Panc1 (cell line): ENCODE measurements at regions not wholly inside any gene's neighbourhood (a gene's known extent, or its start where the extent isn't known, plus 50 kb on each side); places are given as distances from the start of the nearest gene placed in this dataset.

ENCODE experiments used
- ATAC-seq: fragments of 200-7000 bp; cut with Tn5 transposase; 2 replicates; pipeline ENCODE4 v1.9.1; 2020; ENCODE audit warnings: mild to moderate bottlenecking, moderate library complexity
- BruUV-seq: library from RNA; stranded (reverse); fragments of 400-500 nt; replicated peaks from 2 replicates; lab custom pipeline; 2021; lab: Mats Ljungman, UMichigan
- CTCF ChIA-PET: fragments of 300-600 bp; sonication (Branson Sonifier 250); formaldehyde crosslinking; loops from one replicate; lab custom pipeline; 2022; ENCODE audit warnings: antibody characterized with exemption; lab: Charles Lee
- POLR2A ChIA-PET: fragments of 300-600 bp; sonication (Branson Sonifier 250); formaldehyde crosslinking; loops from one replicate; lab custom pipeline; 2022; ENCODE audit warnings: antibody characterized with exemption; lab: Charles Lee
- DNase-seq: peaks from one replicate; pipeline ENCODE4 v3.0.0-alpha.2; 2010; ENCODE audit warnings: low read depth, low spot score
- H3K27ac ChIP-seq: 2 replicates; pipeline ENCODE4 v1.5.1; 2011; ENCODE audit warnings: mild to moderate bottlenecking, low read length, inconsistent platforms
- H3K27me3 ChIP-seq: fragments of 200-500 bp; sonication (Bioruptor generic); 2 replicates; pipeline ENCODE4 v1.6.0; 2014; ENCODE audit warnings: low read length, inconsistent platforms; ENCODE audit not compliant: control insufficient read depth, insufficient read depth
- H3K36me3 ChIP-seq: fragments of 200-500 bp; sonication (Bioruptor generic); 2 replicates; pipeline ENCODE4 v1.5.1; 2014; ENCODE audit warnings: inconsistent platforms, mild to moderate bottlenecking, low read length, moderate library complexity; ENCODE audit not compliant: control insufficient read depth, insufficient read depth
- H3K4me1 ChIP-seq: 2 replicates; pipeline ENCODE4 v1.5.1; 2011; ENCODE audit warnings: inconsistent platforms, mild to moderate bottlenecking, low read length, moderate library complexity; ENCODE audit not compliant: control insufficient read depth, insufficient read depth
- H3K4me3 ChIP-seq, 2 experiments: 2 replicates each; pipeline ENCODE4 v1.5.1; 2011 to 2012; ENCODE audit warnings: low read depth in 2 of 2, low read length in 2 of 2, mild to moderate bottlenecking in 2 of 2, inconsistent platforms in 1 of 2, moderate library complexity in 1 of 2
- H3K9me3 ChIP-seq: fragments of 200-500 bp; sonication (Bioruptor generic); 2 replicates; pipeline ENCODE4 v1.5.1; 2014; ENCODE audit warnings: low read depth, mild to moderate bottlenecking, inconsistent platforms, low read length, moderate library complexity; ENCODE audit not compliant: control insufficient read depth, insufficient read depth
- POLR2AphosphoS5 ChIP-seq: IDR thresholded peaks from 2 replicates; pipeline ENCODE4 v1.6.1; 2012; ENCODE audit warnings: mild to moderate bottlenecking, low read depth, low read length, moderate library complexity
- SIN3A ChIP-seq: IDR thresholded peaks from 2 replicates; pipeline ENCODE4 v1.6.1; 2012; ENCODE audit warnings: low read depth, mild to moderate bottlenecking, low read length, moderate library complexity, borderline replicate concordance; ENCODE audit not compliant: insufficient read depth
- TCF7L2 ChIP-seq: IDR thresholded peaks from 2 replicates; pipeline ENCODE4 v1.6.1; 2011; ENCODE audit warnings: mild to moderate bottlenecking, low read depth, low read length, inconsistent platforms
- in situ Hi-C: cut with HindIII; loops from 2 replicates; pipeline ENCODE4 v1.10.0; 2016; ENCODE audit warnings: low sequenced_read_pairs, low pct_unique_long_range_greater_than_20kb
- intact Hi-C: fragments of 100-400 bp; cut with micrococcal nuclease; formaldehyde crosslinking; loops from one replicate; pipeline ENCODE4 v1.10.0; 2022; ENCODE audit not compliant: unreplicated experiment
- TF ChIP-seq, protein P1 (sequence below): fragments of 450-650 bp; IDR thresholded peaks from 2 replicates; pipeline ENCODE4 v1.5.1; 2017; ENCODE audit warnings: mild to moderate bottlenecking
- TF ChIP-seq, protein P2 (sequence below), 2 experiments: IDR thresholded peaks; 2 replicates each; pipeline ENCODE4 v1.6.1; 2011 to 2012; ENCODE audit warnings: low read depth in 2 of 2, control low read depth in 1 of 2, low read length in 1 of 2, mild to moderate bottlenecking in 1 of 2, moderate library complexity in 1 of 2; ENCODE audit not compliant: insufficient read depth in 1 of 2

DNA sequence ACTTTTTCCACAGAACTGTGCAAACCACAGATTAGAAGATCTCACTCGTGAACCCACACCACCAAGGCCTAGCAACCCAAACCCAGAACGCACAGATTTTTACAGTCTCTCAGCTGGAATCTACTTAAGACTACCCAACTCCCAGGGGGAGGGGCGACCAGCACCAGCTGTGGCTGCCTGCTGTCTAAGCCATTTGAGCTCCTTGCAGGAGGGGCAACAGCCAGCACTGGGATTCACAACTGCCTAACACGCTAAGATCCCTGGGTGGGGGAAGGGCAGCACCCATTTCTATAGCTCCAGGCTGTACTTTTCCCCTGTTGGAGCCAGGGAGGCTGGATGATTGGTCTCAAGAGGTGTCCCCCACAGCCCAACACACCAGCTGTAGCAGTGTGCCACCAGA lies 368.8 kb downstream of the SUCLA2 start:
- no peaks in the 10 kb centered on the region for H3K27me3 ChIP-seq
- DNase-seq (no peak), ATAC-seq (no peak)
- H3K36me3 ChIP-seq: no peaks in the 10 kb centered on the region
- BruUV-seq: no TSS peak
- TF ChIP-seq TCF7L2 (no peak), POLR2AphosphoS5 (no peak), SIN3A (no peak)
- TF ChIP-seq, protein P1, sequence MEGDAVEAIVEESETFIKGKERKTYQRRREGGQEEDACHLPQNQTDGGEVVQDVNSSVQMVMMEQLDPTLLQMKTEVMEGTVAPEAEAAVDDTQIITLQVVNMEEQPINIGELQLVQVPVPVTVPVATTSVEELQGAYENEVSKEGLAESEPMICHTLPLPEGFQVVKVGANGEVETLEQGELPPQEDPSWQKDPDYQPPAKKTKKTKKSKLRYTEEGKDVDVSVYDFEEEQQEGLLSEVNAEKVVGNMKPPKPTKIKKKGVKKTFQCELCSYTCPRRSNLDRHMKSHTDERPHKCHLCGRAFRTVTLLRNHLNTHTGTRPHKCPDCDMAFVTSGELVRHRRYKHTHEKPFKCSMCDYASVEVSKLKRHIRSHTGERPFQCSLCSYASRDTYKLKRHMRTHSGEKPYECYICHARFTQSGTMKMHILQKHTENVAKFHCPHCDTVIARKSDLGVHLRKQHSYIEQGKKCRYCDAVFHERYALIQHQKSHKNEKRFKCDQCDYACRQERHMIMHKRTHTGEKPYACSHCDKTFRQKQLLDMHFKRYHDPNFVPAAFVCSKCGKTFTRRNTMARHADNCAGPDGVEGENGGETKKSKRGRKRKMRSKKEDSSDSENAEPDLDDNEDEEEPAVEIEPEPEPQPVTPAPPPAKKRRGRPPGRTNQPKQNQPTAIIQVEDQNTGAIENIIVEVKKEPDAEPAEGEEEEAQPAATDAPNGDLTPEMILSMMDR: no peak
- TF ChIP-seq, protein P2, sequence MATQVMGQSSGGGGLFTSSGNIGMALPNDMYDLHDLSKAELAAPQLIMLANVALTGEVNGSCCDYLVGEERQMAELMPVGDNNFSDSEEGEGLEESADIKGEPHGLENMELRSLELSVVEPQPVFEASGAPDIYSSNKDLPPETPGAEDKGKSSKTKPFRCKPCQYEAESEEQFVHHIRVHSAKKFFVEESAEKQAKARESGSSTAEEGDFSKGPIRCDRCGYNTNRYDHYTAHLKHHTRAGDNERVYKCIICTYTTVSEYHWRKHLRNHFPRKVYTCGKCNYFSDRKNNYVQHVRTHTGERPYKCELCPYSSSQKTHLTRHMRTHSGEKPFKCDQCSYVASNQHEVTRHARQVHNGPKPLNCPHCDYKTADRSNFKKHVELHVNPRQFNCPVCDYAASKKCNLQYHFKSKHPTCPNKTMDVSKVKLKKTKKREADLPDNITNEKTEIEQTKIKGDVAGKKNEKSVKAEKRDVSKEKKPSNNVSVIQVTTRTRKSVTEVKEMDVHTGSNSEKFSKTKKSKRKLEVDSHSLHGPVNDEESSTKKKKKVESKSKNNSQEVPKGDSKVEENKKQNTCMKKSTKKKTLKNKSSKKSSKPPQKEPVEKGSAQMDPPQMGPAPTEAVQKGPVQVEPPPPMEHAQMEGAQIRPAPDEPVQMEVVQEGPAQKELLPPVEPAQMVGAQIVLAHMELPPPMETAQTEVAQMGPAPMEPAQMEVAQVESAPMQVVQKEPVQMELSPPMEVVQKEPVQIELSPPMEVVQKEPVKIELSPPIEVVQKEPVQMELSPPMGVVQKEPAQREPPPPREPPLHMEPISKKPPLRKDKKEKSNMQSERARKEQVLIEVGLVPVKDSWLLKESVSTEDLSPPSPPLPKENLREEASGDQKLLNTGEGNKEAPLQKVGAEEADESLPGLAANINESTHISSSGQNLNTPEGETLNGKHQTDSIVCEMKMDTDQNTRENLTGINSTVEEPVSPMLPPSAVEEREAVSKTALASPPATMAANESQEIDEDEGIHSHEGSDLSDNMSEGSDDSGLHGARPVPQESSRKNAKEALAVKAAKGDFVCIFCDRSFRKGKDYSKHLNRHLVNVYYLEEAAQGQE (IDR thresholded peaks at IDR 0.05; ENCODE audit: insufficient read depth in 1 of 2, low read depth in 2 of 2, low read length in 1 of 2): no peak
- H3K4me1 ChIP-seq: no peaks in the 10 kb centered on the region
- no peak overlapping the region for H3K4me3 ChIP-seq
- H3K9me3 ChIP-seq: no peaks in the 10 kb centered on the region
- in situ Hi-C loops (no loop called here), intact Hi-C loops (no loop called here)
- ChIA-PET CTCF (no interaction called here), POLR2A (no interaction called here)
- H3K27ac ChIP-seq: no peak overlapping the region

DNA sequence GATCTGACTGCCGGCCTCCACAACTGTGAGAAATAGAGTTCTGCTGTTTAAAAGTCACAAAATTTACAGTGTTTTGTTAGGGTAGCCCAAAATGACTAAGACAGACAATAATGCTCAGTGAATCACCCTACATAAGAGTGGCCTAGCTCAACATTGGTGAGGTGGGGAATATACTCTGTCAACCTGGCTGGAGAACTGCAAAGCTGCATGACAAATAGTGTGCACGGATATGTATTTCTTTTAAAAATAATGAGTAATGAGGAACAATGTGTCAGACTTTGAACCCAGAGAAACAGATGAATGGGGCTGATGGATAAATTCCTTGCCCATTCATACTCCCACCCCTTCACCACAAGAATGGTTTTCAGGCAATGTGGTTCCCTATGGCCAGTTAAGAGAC lies 372.4 kb downstream of the SUCLA2 start:
- Histone ChIP-seq H3K9me3 (no peaks in the 10 kb centered on the region), H3K27ac (no peak overlapping the region), H3K4me3 (no peak overlapping the region), H3K27me3 (no peaks in the 10 kb centered on the region), H3K36me3 (no peaks in the 10 kb centered on the region), H3K4me1 (no peaks in the 10 kb centered on the region)
- BruUV-seq: no TSS peak
- intact Hi-C loops: no loop called here
- POLR2A ChIA-PET: no interaction called here
- in situ Hi-C loops: no loop called here
- CTCF ChIA-PET: no interaction called here
- no peak for ATAC-seq
- no peak for TF ChIP-seq POLR2AphosphoS5
- TF ChIP-seq SIN3A: no peak
- TF ChIP-seq TCF7L2: no peak
- TF ChIP-seq, protein P1: no peak
- TF ChIP-seq, protein P2 (IDR thresholded peaks at IDR 0.05; ENCODE audit: insufficient read depth in 1 of 2, low read depth in 2 of 2, low read length in 1 of 2): no peak
- DNase-seq: no peak
